ENCODE measurements at regions not wholly inside any gene's neighbourhood (a gene's known extent, or its start where the extent isn't known, plus 50 kb on each side); places are given as distances from the start of the nearest gene placed in this dataset.
A peak's percentile ranks its signal among the peaks of the same experiment; 100 is the strongest.
"Not testable (repeated sequence)": the region's sequence is repeated elsewhere in the genome, so short reads cannot be mapped to it uniquely, and the experiment has no call there.

DNA sequence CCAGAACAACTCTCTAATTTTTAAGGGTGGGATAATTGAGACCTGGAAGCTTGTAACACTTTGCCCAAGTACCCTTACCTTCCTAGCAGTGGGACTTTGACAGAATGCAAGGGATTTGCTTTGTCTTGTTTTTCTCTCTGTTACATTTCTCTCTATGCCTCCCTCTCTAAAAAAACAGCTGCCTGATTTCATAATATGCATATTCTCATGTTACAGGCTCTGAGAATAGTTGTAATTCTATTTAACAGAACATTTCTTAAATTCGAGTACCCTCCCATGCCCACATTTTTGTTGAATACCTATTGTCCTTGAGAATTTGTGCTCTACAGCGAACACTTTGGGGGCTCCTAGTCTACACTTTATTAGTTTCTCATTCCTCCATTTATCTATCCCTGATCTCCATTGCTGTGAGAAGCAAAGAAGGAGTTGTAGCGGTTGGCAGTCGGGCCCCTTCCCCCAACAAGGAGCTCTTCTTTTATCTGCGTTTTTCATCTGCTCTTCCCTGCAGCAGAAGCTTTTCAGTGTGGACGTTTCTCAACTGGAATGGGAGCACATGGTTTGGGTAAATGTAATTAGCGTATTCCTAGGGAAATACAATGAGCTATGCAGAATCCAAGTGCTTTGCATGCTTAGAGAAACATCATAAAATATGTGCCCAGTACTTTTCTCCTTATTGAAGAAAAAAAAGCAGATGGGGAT is 117.7 kb upstream of the CCDC90B start:
- Histone ChIP-seq H3K4me1 (no peaks in the 10 kb centered on the region), H3K27ac (no peak overlapping the region), H3K9me3 (no peaks in the 10 kb centered on the region), H3K27me3 (no peaks in the 10 kb centered on the region), H3K4me3 (no peak overlapping the region), H3K36me3 (no peaks in the 10 kb centered on the region)
- intact Hi-C loops (cut with DNase I): no loop called here
- no peak for ATAC-seq
- TF ChIP-seq, protein P1, sequence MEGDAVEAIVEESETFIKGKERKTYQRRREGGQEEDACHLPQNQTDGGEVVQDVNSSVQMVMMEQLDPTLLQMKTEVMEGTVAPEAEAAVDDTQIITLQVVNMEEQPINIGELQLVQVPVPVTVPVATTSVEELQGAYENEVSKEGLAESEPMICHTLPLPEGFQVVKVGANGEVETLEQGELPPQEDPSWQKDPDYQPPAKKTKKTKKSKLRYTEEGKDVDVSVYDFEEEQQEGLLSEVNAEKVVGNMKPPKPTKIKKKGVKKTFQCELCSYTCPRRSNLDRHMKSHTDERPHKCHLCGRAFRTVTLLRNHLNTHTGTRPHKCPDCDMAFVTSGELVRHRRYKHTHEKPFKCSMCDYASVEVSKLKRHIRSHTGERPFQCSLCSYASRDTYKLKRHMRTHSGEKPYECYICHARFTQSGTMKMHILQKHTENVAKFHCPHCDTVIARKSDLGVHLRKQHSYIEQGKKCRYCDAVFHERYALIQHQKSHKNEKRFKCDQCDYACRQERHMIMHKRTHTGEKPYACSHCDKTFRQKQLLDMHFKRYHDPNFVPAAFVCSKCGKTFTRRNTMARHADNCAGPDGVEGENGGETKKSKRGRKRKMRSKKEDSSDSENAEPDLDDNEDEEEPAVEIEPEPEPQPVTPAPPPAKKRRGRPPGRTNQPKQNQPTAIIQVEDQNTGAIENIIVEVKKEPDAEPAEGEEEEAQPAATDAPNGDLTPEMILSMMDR (IDR thresholded peaks at IDR 0.05): no peak
- DNase-seq: no peak

DNA sequence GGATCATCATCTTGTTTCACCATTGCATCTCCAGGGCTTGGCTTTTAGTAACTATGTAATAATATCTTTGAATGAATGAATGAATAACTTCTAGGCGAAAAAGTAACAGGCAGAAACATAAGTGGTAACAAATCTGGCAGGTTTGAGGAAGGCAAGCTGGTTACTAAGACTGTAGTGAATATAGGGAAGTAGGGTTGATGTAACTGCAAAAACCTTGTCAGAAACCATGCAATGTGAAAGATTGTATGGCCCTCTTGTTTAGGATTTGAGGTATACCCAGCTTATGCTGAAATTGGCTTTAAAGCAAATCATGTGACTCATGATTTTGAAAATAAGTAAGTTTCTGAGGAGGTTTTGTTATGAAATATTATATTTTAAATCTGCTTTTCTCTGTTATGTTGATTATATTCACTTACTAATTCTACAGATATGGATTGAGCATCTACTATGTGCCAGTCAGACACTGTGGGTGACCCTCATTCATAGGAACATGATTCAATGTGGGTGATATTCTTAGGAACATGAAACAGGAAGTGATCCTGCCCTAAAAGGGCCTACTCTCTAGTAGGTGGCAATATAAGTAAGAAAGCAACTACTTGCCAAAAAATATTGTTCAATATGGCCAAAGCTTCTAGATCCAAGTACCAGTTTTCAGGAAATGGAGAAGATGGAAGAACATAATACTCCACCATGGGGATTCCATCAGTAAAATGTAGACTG is 115.5 kb upstream of the CCDC90B start:
- Histone ChIP-seq H3K27ac (no peak overlapping the region), H3K27me3 (no peaks in the 10 kb centered on the region), H3K9me3 (no peaks in the 10 kb centered on the region), H3K4me1 (no peaks in the 10 kb centered on the region), H3K4me3 (no peak overlapping the region), H3K36me3 (no peaks in the 10 kb centered on the region)
- ATAC-seq (peak; percentile 52), DNase-seq (no peak)
- TF ChIP-seq, protein P1 (IDR thresholded peaks at IDR 0.05): no peak
- intact Hi-C loops (cut with DNase I): no loop called here

DNA sequence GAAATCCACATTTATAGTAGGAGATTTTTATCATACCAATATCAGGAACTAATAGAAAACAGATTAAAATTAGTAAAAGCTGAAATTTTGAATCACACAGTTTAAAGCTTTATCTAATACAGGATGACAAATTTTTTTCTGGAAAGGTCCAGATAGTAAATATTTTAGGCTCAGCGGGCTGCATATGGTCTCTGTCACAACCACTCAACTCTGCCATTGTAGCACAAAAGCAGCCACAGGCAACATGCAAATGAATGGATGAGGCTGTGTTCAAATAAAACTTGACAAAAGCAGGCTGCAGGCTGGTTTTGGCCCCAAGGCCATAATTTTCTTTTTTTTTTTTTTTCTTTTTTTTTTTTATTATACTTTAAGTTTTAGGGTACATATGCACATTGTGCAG is 108.2 kb upstream of the CCDC90B start:
- Histone ChIP-seq H3K27ac (no peak overlapping the region), H3K9me3 (no peaks in the 10 kb centered on the region), H3K4me1 (no peaks in the 10 kb centered on the region), H3K36me3 (no peaks in the 10 kb centered on the region), H3K4me3 (no peak overlapping the region), H3K27me3 (no peaks in the 10 kb centered on the region)
- TF ChIP-seq, protein P1 (IDR thresholded peaks at IDR 0.05): no peak
- DNase-seq (no peak), ATAC-seq (no peak)
- intact Hi-C loops (cut with DNase I): no loop called here

DNA sequence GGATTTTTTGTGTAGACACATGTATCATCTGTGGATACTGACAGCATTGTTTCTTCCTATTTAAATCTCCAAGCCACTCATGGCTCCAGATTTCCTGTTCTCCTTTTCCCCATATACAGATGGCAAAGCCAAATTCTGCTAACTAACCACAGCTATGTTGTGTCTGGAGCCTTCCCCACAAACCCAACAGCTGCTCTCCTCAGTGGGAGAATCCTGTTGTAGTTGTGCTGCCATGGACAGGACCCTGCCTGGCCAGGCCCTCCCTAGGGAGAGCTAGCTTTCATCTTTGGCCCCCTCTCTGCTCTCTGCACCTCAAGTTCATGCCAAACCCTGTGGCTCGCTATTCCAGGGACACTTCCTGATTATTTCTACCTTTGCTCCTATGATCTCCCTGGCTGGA is 106.4 kb upstream of the CCDC90B start:
- Histone ChIP-seq H3K4me3 (no peak overlapping the region), H3K9me3 (no peaks in the 10 kb centered on the region), H3K36me3 (no peaks in the 10 kb centered on the region), H3K4me1 (no peaks in the 10 kb centered on the region), H3K27ac (no peak overlapping the region), H3K27me3 (no peaks in the 10 kb centered on the region)
- DNase-seq (no peak), ATAC-seq (no peak)
- intact Hi-C loops (cut with DNase I): no loop called here
- TF ChIP-seq, protein P1 (IDR thresholded peaks at IDR 0.05): no peak

DNA sequence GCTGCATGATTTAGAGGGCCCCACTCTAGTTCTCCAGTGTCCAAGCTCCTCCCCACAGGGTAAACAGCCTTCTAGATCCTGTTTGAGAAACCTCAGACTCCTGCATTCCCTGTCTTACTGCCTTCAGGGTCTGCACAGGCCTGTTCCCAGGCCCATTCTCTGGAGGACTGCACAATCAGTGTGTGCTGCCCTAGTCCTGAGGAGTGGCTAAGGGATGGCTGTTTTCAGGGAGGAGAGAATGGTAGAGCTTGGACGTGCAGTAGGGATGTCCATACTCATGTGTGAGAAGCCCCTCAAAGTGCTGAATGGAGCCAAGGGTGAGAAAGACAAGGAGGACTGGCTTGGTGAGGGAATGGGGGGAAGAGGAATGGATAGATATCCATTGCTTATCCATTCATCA is 103.8 kb upstream of the CCDC90B start:
- ATAC-seq: no peak
- intact Hi-C loops (cut with DNase I): no loop called here
- no peak overlapping the region for H3K27ac ChIP-seq

DNA sequence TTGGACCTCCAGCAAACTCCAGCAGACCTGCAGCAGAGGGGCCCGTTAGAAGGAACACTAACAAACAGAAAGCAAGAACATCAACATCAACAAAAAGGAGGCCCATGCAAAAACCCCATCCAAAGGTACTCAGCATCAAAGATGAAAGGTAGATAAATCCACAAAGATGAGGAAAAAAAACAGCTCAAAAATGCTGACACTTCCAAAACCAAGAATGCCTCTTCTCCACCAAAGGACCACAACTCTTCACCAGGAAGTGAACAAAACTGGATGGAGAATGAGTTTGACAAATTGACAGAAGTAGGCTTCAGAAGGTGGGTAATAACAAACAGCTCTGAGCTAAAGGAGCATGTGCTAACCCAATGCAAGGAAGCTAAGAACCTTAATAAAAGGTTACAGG is 97.7 kb upstream of the CCDC90B start:
- DNase-seq; H3K9me3 ChIP-seq; intact Hi-C loops (cut with DNase I); H3K4me1 ChIP-seq; H3K4me3 ChIP-seq; H3K27me3 ChIP-seq; ATAC-seq; H3K36me3 ChIP-seq; H3K27ac ChIP-seq: not testable (repeated sequence)

More for the DNA sequence above, 103.8 kb upstream of the CCDC90B start:
- TF ChIP-seq, protein P1 (IDR thresholded peaks at IDR 0.05): no peak
- Histone ChIP-seq H3K4me1 (no peaks in the 10 kb centered on the region), H3K27me3 (no peaks in the 10 kb centered on the region), H3K9me3 (peaks cover 8% of the 10 kb centered on the region), H3K4me3 (no peak overlapping the region), H3K36me3 (no peaks in the 10 kb centered on the region)
- no peak for DNase-seq
